ENCODE measurements at regions not wholly inside any gene's neighbourhood (a gene's known extent, or its start where the extent isn't known, plus 50 kb on each side); places are given as distances from the start of the nearest gene placed in this dataset.

- H3K9me3 Mint-ChIP-seq = no peaks in the 10 kb centered on the region
- H3K4me3 Mint-ChIP-seq = no peak overlapping the region
- no peak overlapping the region for H3K27ac Mint-ChIP-seq
These were observed 78.4 kb upstream of the NR2F2 start for GRCh38 chr15:96252148-96252547.

GRCh38 chr15:96253006-96253747 is 77.3 kb upstream of the NR2F2 start:
- no peaks in the 10 kb centered on the region for H3K36me3 Mint-ChIP-seq
- no peak overlapping the region for H3K4me3 Mint-ChIP-seq
- H3K27ac Mint-ChIP-seq = no peak overlapping the region
- H3K4me1 Mint-ChIP-seq = no peaks in the 10 kb centered on the region
- H3K27me3 Mint-ChIP-seq = peaks cover 3% of the 10 kb centered on the region
- H3K9me3 Mint-ChIP-seq = no peaks in the 10 kb centered on the region

More at GRCh38 chr15:96252148-96252547, 78.4 kb upstream of the NR2F2 start:
- no peaks in the 10 kb centered on the region for H3K4me1 Mint-ChIP-seq
- peaks cover 5% of the 10 kb centered on the region for H3K27me3 Mint-ChIP-seq
- H3K36me3 Mint-ChIP-seq = no peaks in the 10 kb centered on the region

DNA sequence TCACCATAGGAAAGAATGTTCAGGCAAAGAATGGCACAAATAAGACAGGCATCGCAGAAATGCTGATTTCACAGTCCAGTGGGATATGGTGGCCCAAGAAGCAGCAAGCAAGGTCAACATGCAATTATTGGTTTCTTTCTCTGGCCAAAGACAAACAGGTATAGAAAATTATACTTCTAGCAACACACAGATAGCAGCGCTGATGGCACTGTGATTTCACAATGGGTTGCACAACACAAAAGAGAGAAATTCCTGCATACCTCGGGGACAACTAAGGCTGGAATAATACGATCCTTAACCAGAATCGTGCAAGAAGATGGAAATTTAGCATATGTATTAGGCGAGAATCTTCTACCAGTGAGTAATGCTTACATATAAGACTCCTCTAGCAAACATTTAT is 76.3 kb upstream of the NR2F2 start:
- Mint-ChIP-seq H3K4me3 (no peak overlapping the region), H3K27ac (no peak overlapping the region), H3K36me3 (no peaks in the 10 kb centered on the region), H3K9me3 (no peaks in the 10 kb centered on the region), H3K27me3 (peaks cover 6% of the 10 kb centered on the region), H3K4me1 (no peaks in the 10 kb centered on the region)

DNA sequence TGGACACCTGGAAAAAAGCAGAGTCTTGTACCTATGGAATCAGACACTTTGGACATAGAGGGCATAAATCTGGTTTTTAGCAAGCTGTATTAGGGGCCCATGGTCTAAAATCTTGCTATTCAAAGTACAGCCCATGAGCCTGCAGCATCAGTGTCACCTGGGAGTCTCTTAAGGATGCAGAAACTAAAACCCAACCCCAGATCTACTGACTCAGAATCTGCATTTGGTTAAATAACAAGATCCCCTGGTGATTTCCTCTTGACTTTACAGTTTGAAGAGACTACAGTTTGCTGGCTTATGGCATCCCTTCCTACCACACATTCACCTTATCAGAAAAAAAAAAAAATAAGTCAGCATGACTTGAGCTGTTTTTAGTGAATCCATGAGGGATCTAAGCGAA is 74.9 kb upstream of the NR2F2 start:
- Mint-ChIP-seq H3K36me3 (no peaks in the 10 kb centered on the region), H3K9me3 (no peaks in the 10 kb centered on the region), H3K27me3 (peaks cover 7% of the 10 kb centered on the region), H3K4me3 (no peak overlapping the region), H3K4me1 (no peaks in the 10 kb centered on the region), H3K27ac (no peak overlapping the region)

GRCh38 chr15:96261575-96262034 is 68.9 kb upstream of the NR2F2 start:
- H3K9me3 Mint-ChIP-seq = no peaks in the 10 kb centered on the region
- H3K4me1 Mint-ChIP-seq = no peaks in the 10 kb centered on the region
- no peak overlapping the region for H3K4me3 Mint-ChIP-seq

DNA sequence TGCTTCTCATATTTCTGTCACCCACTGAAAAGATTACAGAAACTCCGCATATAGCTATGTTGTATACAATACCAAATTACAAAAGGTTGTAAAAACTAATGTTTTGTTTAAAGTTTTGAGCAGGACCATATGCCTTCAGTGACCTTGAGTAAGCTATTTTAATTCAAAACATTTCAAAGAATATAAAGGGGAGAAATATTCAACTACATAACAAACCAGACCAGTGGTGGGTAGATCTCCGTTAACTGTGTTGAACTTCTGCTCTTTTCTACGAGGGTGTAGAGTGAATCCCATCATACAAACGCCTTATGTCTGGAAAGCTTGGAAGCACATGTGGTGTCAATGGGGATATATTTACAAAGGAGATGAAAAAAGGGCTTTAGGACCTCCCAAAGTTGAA is 68.4 kb upstream of the NR2F2 start:
- H3K36me3 Mint-ChIP-seq = no peaks in the 10 kb centered on the region
- H3K4me1 Mint-ChIP-seq = no peaks in the 10 kb centered on the region
- H3K27ac Mint-ChIP-seq = no peak overlapping the region
- H3K27me3 Mint-ChIP-seq = peaks cover 14% of the 10 kb centered on the region
- H3K4me3 Mint-ChIP-seq = no peak overlapping the region
- no peaks in the 10 kb centered on the region for H3K9me3 Mint-ChIP-seq

More at GRCh38 chr15:96261575-96262034, 68.9 kb upstream of the NR2F2 start:
- Mint-ChIP-seq H3K27ac (no peak overlapping the region), H3K27me3 (peaks cover 11% of the 10 kb centered on the region), H3K36me3 (no peaks in the 10 kb centered on the region)

DNA sequence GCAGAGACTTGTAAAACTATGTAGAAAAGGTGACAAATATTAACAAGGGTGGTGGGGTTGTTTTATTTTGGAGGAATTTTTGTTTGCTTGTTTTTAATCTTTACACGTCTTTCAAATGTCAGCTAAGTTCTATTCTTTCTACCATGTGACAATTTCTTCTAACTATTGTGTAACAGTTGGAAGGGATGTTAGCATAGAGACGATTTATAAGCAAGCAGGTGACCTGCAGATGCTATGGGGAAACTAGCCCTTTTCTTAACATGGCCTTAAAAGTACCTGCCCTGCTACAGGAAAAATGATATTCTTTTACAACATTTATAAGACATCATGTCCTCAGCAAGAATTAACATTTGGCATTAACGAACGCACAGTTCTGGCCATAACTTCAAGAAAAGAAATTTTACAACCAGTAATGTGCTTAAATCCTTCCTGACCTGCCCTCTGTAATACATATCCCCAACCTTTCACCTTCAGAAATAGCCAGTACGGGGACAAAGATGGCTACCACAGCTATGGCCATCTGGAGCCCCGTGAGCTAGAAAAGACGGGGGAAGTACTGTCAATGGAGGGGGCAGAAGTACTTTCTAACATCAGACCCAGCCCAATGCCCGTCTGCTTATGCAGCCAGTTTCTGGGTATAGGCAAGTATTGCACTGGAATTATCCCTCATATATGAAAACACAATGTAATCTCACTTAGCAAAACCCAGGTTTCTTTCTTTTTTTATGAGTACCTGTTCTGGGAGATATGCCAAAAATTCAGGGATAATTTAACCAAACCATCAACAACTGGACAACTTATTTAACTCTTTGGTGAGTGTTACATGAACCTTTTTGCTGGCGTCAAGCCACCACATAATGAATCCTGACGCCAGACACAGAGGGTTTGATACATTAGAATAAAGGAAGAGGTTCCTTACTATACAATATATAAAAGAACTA is 67.7 kb upstream of the NR2F2 start:
- Mint-ChIP-seq H3K36me3 (no peaks in the 10 kb centered on the region), H3K4me1 (no peaks in the 10 kb centered on the region), H3K4me3 (no peak overlapping the region), H3K9me3 (no peaks in the 10 kb centered on the region), H3K27me3 (peaks cover 14% of the 10 kb centered on the region), H3K27ac (no peak overlapping the region)

DNA sequence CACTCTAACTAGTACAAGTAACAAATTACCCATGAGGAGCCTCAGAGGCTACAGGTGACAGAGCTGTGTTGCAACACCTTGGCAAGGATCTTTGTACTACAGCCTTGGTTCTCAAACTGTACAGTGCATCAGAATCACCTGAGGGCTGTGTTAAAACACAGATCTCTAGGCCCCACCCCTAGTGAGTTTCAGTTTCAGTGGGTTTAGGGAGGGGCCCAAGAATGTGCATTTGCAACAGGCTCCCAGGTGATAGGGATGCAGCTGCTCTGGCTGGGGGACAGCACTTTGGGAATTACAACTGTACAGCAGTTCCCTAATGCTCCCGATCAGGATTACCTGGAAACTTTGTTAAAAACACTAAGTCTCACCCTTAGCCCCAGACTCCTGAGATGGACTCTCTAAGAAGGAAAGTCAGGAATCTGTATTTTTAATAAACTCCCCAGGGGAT is 66.1 kb upstream of the NR2F2 start:
- Mint-ChIP-seq H3K36me3 (no peaks in the 10 kb centered on the region), H3K27me3 (peaks cover 11% of the 10 kb centered on the region), H3K4me3 (no peak overlapping the region), H3K4me1 (no peaks in the 10 kb centered on the region), H3K27ac (no peak overlapping the region), H3K9me3 (no peaks in the 10 kb centered on the region)

- no peaks in the 10 kb centered on the region for H3K9me3 Mint-ChIP-seq
- H3K27ac Mint-ChIP-seq = no peak overlapping the region
- no peaks in the 10 kb centered on the region for H3K36me3 Mint-ChIP-seq
- H3K4me3 Mint-ChIP-seq = no peak overlapping the region
- H3K4me1 Mint-ChIP-seq = no peaks in the 10 kb centered on the region
- peaks cover 13% of the 10 kb centered on the region for H3K27me3 Mint-ChIP-seq
These were observed 65.5 kb upstream of the NR2F2 start for GRCh38 chr15:96264801-96265515.

- H3K9me3 Mint-ChIP-seq = no peaks in the 10 kb centered on the region
- no peak overlapping the region for H3K27ac Mint-ChIP-seq
- no peaks in the 10 kb centered on the region for H3K4me1 Mint-ChIP-seq
- H3K36me3 Mint-ChIP-seq = no peaks in the 10 kb centered on the region
- peaks cover 14% of the 10 kb centered on the region for H3K27me3 Mint-ChIP-seq
- no peak overlapping the region for H3K4me3 Mint-ChIP-seq
These were observed 64.0 kb upstream of the NR2F2 start for GRCh38 chr15:96266456-96266855.

DNA sequence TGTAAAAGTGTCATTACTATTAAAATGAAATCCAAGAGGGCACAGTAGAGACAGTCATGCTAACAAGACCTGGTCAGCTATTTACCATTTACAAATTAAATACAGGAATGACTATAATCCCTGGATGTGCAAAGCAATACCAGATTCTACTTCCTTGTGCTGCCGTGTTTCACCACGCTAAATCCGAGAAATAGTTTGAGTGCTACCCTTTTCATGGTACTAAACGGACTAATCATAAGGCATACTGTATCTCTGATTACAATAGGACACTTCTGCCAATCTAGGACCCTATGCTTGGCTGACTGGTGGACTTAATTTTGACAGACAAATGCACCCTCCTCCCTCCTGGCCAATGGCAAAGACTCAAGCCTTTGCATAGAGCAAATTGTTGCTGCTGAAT is 63.0 kb upstream of the NR2F2 start:
- H3K27me3 Mint-ChIP-seq = peaks cover 9% of the 10 kb centered on the region
- H3K9me3 Mint-ChIP-seq = peaks cover 1% of the 10 kb centered on the region
- H3K4me3 Mint-ChIP-seq = no peak overlapping the region
- H3K4me1 Mint-ChIP-seq = no peaks in the 10 kb centered on the region
- no peaks in the 10 kb centered on the region for H3K36me3 Mint-ChIP-seq
- H3K27ac Mint-ChIP-seq = no peak overlapping the region

- Mint-ChIP-seq H3K4me3 (no peak overlapping the region), H3K27ac (no peak overlapping the region), H3K4me1 (no peaks in the 10 kb centered on the region), H3K9me3 (peaks cover 4% of the 10 kb centered on the region), H3K27me3 (peaks cover 9% of the 10 kb centered on the region), H3K36me3 (no peaks in the 10 kb centered on the region)
These were observed 61.9 kb upstream of the NR2F2 start for GRCh38 chr15:96268442-96269204.

- H3K4me3 Mint-ChIP-seq = no peak overlapping the region
- H3K9me3 Mint-ChIP-seq = peaks cover 4% of the 10 kb centered on the region
- H3K27me3 Mint-ChIP-seq = peaks cover 12% of the 10 kb centered on the region
- no peaks in the 10 kb centered on the region for H3K36me3 Mint-ChIP-seq
- no peak overlapping the region for H3K27ac Mint-ChIP-seq
- H3K4me1 Mint-ChIP-seq = no peaks in the 10 kb centered on the region
These were observed 59.8 kb upstream of the NR2F2 start for GRCh38 chr15:96270581-96271172.

DNA sequence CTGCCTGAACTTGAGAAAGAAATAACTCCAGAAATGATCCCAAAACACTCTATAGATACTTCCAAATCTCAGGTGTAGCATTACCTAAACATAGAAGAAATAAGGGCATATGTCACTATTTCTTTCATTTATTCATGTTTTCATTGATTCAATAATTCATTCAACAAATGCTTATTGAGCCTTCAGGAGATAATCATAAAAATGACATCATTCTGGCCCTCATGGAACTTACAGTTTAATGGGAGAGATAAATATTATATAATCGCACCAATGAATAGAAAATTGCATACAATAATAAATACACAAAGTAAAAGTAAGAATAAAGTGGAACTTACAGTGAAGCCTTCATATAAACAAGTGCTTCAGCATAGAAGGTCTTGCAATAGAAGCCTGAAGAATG is 58.1 kb upstream of the NR2F2 start:
- H3K27me3 Mint-ChIP-seq = peaks cover 9% of the 10 kb centered on the region
- H3K4me3 Mint-ChIP-seq = no peak overlapping the region
- peaks cover 4% of the 10 kb centered on the region for H3K9me3 Mint-ChIP-seq
- no peaks in the 10 kb centered on the region for H3K4me1 Mint-ChIP-seq
- H3K36me3 Mint-ChIP-seq = no peaks in the 10 kb centered on the region
- H3K27ac Mint-ChIP-seq = no peak overlapping the region
